Bronchial epithelial cell (primary cell): ENCODE measurements at regions not wholly inside any gene's neighbourhood (a gene's known extent, or its start where the extent isn't known, plus 50 kb on each side); places are given as distances from the start of the nearest gene placed in this dataset.

Experiments
- DNase-seq: peaks from one replicate; pipeline ENCODE4 v3.0.0-alpha.2; 2010; ENCODE audit warnings: low read depth
- FAIRE-seq: peaks from 2 replicates; lab custom pipeline; 2011; peaks lifted over from hg19 to GRCh38; lab: Jason Lieb, UNC
- H3K27me3 ChIP-seq: 2 replicates; pipeline ENCODE4 v1.5.1; 2011; ENCODE audit warnings: low read length; ENCODE audit not compliant: control insufficient read depth, insufficient read depth
- H3K36me3 ChIP-seq: 2 replicates; pipeline ENCODE4 v1.5.1; 2011; ENCODE audit warnings: low read length; ENCODE audit not compliant: control insufficient read depth, insufficient read depth
- H3K4me3 ChIP-seq: 2 replicates; pipeline ENCODE4 v1.5.1; 2011; ENCODE audit warnings: mild to moderate bottlenecking, low read depth, low read length, control low read depth
- CTCF ChIP-seq: IDR thresholded peaks from 2 replicates; pipeline ENCODE4 v1.5.1; 2011; ENCODE audit warnings: mild to moderate bottlenecking, moderate library complexity, low read length, control low read depth, inconsistent platforms; ENCODE audit not compliant: insufficient read depth, severe bottlenecking

DNA sequence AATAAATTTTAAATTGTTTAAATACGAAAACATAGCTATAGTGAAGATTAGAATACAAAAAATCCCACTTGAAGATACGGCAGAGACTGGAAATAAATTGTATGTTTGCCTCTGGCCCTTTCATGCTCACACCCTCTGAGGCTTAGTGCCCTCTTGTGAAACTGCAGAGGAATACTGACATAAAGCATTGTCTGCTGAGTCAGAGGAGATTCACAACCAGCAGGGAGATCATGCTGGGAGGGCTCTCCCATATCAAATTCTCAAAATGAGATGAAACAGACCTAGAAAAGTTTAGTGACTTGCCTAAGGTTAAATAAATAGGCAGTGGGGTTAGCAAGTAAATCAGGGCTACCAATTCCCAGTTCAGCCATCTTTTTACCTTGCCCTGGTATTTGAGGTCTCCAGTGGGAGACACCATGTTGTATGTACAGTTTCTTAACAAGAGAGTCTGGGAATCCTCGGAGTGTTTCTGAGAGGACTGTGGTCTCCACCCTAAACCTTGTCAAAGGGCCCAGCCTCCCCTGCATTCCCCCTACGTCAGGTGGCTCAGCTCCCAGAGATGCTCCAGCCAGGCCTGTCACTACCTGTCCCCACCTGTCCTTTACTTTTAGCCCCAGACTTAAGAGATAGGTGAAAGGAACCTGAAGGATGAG is 581.4 kb upstream of the DIPK2B start:
- DNase-seq (peak; percentile 78), FAIRE-seq (no peak)
- Histone ChIP-seq H3K27me3 (no peaks in the 10 kb centered on the region), H3K4me3 (no peak overlapping the region), H3K36me3 (no peaks in the 10 kb centered on the region)
- peak; percentile 13 for TF ChIP-seq CTCF

DNA sequence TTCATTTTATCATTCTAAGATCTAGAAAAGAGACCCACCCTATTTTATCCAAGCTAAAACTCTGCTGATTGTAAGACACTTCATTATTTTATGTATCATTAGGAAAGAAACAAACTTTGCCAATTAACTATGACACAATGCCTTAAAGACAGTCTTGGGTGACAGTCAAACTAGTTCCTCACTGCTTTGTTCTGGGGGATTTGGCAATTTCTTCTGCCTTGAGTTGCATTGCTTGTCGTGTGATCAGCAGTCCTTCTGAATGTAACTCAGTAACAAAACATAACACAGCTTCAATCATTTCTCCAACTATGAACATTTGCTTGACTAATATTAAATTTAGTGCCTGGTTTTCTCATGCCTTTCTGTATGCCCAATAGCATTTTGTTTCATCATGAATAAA is 577.9 kb upstream of the DIPK2B start:
- no peaks in the 10 kb centered on the region for H3K27me3 ChIP-seq
- no peaks in the 10 kb centered on the region for H3K36me3 ChIP-seq
- no peak overlapping the region for H3K4me3 ChIP-seq
- FAIRE-seq (no peak), DNase-seq (no peak)
- TF ChIP-seq CTCF, result no peak

GRCh38 chrX:45777366-45777765 is 576.7 kb upstream of the DIPK2B start:
- H3K4me3 ChIP-seq, result no peak overlapping the region
- peak; percentile 60 for FAIRE-seq
- H3K36me3 ChIP-seq, result no peaks in the 10 kb centered on the region
- no peak for DNase-seq
- TF ChIP-seq CTCF, result no peak
- H3K27me3 ChIP-seq, result no peaks in the 10 kb centered on the region

- DNase-seq, result peak; percentile 92
- no peak for FAIRE-seq
- Histone ChIP-seq H3K36me3 (no peaks in the 10 kb centered on the region), H3K4me3 (no peak overlapping the region), H3K27me3 (no peaks in the 10 kb centered on the region)
- TF ChIP-seq CTCF, result no peak
These were observed 574.8 kb upstream of the DIPK2B start for GRCh38 chrX:45775468-45775867.

- TF ChIP-seq CTCF, result no peak
- FAIRE-seq, result no peak
- H3K36me3 ChIP-seq, result no peaks in the 10 kb centered on the region
- no peak overlapping the region for H3K4me3 ChIP-seq
- H3K27me3 ChIP-seq, result no peaks in the 10 kb centered on the region
- DNase-seq, result peak; percentile 89
These were observed 574.3 kb upstream of the DIPK2B start for GRCh38 chrX:45774961-45775360.

DNA sequence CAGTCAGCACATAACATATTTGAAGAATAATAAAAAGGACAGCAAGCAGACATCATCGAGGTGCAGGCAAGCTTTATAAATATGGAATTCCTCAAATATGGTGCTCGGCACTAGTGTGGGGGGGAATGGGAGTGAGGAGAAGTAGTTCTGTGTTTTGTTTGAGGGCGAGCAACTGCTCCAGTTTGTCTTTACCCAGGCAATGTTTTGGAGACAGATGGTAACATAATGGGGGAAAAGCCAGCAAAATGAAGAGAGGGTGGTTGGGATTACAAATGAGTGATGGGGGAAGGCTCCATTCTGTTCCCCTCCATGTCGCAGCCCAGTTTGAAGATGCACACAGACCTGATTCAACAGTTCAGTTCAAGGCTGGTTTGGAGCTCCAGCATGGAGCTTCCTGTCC is 572.9 kb upstream of the DIPK2B start:
- FAIRE-seq (no peak), DNase-seq (no peak)
- no peak for TF ChIP-seq CTCF
- Histone ChIP-seq H3K27me3 (no peaks in the 10 kb centered on the region), H3K4me3 (no peak overlapping the region), H3K36me3 (no peaks in the 10 kb centered on the region)
